HG02610 (cell line): ENCODE measurements at regions not wholly inside any gene's neighbourhood (a gene's known extent, or its start where the extent isn't known, plus 50 kb on each side); places are given as distances from the start of the nearest gene placed in this dataset.

Experiments used
- ATAC-seq: cut with Tn5 transposase; IDR thresholded peaks from one replicate; pipeline ENCODE4 v1.9.1; 2021; ENCODE audit warnings: mild to moderate bottlenecking, moderate library complexity; ENCODE audit not compliant: unreplicated experiment

DNA sequence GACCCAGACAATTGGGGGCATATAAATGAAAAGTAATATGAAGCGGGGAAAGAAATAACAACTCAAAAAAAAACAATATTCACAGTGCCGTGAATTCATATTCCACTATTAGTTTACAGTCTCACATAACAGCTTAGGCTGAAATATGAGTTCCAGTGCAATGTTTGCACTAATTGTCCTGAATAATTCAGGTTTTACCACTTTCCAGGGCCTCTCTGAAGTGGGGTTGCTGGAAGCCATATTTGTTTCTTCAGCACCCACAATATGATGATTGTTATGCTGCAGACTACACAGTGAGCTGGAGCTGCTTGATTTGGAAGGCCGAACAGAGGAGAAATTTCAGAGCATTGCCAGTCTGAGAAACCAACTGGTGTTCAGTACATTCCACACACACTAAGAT, 894.5 kb upstream of the ACVR2A start:
- ATAC-seq: no peak

DNA sequence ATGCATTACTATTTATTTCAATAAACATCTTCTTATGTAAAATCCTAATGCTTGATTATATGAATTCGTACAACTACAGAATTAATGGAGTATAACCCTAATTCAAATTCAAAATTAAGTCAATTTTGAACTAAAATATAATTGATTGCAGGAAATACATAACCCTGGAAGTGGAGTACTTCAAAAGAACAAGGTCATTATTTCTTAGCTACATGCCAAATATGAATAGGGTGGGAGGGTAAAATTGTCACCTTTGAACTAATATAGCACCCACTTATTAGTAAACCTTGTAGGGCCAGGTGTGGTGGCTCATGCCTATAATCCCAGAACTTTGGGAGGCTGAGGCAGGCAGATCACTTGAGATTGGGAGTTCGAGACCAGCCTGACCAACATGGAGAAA, 895.4 kb upstream of the ACVR2A start:
- ATAC-seq: no peak

DNA sequence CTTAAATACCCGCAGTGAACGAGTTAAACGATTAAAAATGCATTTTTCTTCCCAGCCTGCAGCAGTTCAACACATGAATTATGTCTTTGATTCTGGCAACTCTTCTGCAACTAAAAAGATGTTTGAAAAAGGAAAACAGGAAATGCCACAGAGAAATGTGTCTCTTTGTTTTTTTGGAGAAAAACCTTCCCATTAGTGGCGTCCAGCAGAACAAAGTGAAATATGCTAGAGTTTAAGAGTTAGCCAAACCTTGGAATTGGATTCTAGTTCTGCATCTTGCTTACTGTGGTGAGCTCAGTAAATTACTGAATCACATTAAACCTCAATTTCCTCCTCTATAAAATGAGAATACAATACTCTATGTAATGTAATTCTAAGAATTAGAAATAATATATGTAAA, 900.2 kb upstream of the ACVR2A start:
- ATAC-seq: no peak

DNA sequence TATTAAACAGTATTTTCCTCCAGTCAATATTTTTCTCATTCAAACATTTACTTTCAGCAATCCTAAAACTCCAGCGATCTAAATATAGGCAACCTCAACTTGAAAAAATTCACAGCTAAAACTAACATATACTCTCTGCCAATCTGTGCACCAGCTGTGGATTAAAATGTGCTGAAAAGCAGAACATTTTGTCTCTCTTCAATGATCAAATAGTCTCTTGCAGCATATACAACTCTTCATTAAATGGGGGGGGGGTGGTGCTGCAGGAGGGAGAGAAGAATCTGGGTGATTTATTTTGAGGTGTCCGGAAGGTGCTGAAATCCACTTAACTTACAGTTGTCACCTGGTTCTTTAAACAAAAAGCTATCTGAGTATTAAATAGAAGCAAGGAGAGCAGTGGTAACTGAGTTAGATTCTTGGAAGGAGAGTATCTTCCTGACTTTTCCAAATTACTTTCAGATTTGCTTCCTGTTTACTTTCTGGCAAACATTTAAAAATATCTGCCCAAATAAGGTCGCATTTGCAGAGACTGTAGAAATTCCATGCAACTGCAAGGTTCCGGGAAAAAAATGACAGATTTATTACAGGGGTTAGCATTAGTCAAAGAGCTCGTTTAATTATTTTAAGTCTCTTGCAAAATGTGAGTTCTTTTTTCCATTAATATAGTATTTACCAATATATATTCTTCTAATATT, 904.7 kb upstream of the ACVR2A start:
- ATAC-seq: no peak

DNA sequence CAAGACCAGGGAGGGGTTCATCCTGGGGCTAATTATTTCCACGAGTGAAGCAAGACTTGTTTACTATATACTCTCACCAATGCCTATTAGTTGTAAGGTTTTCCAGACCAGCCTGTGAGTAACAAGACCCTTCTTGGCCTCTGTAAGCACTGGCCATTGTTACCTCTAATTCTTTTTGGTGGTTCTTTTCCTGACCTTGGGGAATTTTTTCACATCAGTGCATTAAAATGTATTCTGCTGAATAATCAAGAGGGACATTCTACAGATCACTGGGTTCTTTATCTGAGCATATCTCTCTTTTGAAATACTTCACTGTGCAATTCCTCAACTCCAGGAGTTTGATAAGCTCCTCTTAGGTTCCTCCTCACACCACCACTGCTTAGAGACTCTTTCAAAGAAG, 909.9 kb upstream of the ACVR2A start:
- no peak for ATAC-seq

DNA sequence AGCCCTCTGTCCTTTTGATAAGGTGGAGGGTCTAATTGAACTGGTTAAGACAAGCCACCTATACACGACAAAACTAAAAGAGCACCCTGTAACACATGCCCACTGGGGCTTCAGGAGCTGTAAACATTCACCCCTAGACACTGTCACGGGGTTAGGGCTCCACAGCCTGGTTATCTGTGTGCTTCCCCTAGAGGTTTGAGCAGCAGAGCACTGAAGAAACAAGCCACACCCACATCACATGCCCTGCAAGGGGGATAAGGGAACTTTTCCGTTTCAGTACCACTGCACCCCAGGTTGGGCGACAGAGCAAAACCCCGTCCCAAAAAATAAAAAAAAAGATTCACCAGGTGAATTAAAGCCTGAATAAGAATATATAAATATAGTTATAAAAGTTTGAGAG, 913.7 kb upstream of the ACVR2A start:
- ATAC-seq: no peak

DNA sequence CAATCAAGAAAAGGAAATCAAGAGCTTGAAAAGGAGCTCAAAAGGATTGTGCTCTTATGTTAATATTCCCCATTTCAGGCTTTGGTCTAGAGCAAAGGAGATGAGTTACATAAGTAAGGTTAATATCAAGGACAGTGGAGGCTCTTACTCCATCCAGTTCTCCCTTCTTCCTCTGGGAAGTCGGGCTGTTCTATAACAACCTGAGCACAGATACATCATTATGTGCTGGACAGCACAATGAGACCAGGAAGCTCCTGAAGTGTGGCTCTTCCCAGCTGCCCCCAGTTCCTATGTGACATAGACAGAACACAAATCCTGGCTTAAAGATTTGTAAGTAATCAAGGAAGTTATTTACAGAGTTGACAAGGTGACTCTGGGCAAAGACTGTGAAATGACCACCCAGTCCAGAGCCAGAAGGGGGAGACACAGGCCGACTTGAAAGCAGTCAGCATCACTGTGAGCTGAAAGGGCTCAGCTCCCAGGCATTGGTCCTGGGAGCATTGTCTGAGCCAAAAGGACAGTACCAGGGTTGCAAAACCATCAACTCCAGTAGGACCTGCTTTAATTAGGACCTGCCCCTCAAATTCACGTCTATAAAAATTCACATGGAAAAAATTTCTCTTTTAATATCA, 917.6 kb upstream of the ACVR2A start:
- ATAC-seq: no peak

DNA sequence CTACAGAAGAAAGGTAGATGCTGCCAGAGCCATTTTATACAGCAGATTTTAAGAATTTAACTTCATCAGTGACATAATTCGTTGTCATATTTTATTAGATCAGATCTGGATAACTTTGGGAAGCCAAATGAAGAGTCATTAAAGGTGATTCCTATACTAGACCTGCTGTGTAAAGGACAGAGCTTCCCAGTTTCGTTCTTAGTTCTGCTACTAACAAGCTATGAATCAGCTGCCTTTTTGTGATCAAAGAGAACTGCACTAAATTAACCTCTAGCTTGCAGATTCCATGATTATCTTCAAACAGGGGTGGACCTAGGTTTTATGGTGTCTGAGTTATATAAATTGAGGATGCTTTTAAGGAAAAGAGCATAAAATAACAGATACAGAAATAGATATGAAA, 926.5 kb upstream of the ACVR2A start:
- ATAC-seq: no peak

DNA sequence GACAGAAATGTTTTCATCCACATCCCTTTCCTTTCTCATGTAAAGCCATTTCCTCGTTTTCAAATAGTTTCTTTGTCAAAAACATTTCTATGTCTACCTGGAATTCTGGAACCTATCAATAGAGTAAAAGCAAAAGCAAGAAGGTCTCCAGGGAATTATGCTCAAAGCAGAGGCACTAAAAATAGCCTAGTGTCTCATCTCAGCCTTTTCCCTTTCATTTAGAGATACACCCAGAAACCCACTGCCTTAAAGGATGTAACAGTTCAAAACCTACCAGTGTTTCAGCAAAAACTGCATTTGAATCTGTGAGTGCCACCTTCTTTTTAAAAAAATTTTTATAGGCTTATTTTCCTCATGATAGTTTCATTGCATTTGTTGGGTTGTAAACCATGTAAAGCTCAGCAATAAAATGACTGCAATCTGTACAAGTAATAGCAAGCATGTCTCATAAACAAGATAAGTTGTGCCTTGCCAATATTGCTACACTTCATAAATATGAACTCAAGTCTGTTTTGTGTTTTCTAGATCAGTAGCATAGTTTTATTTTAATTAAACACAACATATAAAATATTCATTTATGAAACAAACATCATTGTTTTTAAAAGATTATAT, 927.3 kb upstream of the ACVR2A start:
- ATAC-seq: no peak

DNA sequence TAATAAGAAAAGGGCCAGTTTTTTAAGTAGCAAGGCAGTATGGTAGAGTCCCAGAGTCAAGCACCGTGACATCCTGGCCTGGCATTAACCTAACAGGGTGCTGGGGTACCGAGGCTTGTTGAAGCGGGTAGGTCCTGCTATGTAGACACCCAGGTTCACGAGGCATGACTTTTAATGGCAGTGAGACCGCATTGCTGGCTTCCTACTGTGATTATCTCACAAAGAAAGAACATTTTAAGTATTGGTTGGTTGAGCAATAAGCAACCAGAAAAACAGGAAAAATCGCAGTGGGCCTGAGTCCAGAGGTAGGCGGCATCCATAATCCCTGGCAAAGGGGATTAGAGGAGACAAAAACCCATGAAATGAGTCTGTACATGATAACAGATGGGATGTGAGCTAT, 927.9 kb upstream of the ACVR2A start:
- ATAC-seq: no peak

DNA sequence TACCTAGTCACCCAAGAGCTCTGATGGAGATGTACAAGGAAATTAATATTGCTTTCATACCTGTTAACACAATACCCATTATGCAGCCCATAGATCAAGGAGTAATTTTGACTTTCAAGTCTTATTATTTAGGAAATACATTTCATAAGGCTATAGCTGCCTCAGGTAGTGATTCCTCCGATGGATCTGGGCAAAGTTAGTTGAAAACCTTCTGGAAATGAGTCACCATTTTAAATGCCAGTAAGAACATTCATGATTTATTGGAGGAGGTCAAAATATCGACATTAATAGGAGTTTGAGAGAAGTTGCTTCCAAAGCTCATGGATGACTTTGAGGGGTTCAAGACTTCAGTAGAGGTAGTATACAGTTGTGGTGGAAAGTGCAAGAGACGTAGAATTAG, 931.4 kb upstream of the ACVR2A start:
- ATAC-seq: no peak

DNA sequence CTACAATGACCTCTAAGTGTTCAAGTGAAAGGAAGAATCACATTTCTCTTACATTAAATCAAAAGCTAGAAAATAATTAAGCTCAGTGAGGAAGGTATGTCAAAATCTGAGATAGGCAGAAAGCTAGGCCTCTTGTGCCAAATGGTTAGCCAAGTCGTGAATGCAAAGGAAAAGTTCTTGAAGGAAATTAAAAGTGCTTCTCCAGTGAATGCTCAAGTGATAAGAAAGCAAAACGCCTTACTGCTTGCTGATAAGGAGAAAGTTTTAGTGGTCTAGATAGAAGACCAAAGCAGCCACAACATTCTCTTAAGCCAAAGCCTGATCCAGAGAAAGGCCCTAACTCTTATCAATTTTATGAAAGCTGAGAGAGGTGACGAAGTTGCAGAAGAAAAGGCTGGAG, 932.3 kb upstream of the ACVR2A start:
- ATAC-seq: no peak

DNA sequence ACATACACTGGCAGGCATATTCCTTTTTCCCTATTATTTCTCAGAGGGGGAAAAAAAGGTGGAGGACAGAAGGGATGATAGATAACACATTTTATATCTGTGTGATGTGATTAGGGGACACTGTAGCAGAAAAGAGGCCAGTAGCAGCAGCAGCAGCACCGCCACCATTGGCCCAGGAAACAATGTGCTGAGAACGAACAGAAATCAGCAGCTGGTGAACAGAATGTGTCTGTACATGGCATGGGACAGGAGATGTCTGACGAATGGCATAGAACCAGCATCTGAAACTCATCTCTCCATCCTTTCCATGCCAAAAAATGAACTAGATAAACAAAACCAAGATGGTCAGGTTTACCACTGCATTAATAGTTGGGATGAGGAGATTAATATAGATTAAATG, 936.1 kb upstream of the ACVR2A start:
- no peak for ATAC-seq

DNA sequence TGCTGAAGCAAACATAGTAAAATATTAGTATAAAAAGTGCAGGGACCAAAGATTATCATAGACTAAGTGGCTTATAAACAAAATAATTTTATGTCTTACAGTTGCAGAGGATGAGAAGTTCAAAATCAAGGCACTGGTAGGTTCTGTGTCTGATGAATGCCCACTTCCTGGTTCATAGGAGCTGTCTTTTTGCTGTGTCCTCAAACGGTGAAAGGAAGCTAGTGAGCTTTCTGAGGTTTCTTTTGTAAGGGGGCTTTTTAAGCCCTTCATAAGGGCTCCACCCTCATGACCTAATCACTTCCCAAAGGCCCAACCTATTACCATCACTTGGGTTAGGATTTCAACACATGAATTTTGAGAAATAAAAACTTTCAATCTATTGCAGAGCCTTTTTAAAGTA, 946.7 kb upstream of the ACVR2A start:
- ATAC-seq: no peak

DNA sequence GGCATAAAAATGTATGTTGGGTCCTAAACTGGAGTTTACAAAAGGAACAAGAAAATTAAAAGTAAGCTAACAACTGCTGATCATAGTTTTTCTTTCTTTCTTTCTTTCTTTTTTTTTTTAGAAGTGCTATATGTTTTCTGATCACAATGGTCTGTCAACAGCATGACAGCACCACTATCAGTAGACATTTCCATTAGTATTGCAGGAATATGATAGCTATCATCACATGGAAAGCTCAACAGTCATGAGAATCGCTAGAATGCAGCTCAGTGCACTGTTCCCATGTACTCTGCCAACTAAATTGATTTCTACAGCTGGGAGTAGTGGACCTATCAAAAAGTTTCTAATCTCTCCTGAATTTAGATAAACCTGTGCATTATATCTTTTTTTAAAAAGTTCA, 950.3 kb upstream of the ACVR2A start:
- no peak for ATAC-seq

DNA sequence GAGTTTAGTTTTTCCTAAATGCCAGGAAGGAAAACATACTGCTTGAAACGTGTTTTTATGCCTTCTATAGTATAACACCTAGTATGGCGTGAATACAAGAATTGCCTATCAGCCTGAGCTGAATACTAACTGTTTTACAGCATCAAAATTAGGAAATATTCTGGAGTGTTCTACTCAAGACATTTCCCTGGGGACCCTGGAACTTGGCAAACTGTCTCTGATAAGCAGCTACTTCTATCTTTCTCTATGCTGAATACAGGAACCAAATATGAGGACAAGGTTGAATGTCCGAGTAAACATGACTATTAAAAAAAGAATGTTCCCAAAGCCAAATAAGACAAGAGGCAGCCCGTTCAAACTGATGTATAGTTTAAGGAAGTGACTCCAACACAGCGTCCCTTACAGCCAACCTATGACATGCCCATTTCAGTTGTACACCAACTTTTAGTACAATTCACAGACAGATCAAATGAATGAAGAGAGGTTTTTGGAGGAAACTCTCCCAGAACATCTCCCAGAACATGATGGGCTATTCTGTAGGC, 951.3 kb upstream of the ACVR2A start:
- ATAC-seq: no peak

DNA sequence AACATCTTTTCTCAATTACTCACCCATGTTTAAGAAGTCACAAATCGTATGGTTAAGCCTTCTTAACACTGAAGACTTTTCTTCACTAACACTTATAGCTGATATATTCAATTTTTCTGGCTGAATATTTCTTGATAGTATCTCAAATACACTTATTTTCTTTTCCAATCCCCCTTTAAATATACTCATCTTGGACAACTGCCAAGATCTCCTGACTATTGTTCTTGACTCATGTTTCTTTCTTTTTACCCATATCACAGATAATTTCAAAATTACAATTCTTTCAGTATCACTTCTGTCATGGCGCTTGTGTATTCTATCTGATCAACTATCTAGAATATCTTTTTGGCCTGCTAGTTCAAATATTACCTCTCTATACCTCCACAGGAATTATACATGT, 954.3 kb upstream of the ACVR2A start:
- ATAC-seq: no peak

DNA sequence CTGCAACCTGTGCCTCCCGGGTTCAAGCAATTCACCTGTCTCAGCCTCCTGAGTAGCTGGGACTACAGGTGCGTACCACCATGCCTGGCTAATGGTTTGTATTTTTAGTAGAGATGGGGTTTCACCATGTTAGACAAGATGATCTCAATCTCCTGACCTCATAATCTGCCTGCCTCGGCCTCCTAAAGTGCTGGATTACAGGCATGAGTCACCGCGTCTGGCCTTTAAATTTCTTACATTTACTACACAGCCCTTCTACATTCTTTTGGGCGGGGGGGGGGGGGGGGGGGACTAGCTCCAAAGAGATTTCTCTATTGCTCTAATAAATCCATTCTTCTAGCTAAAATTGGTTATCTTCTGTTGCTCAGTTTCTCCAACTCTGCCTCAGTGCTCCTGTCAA, 964.9 kb upstream of the ACVR2A start:
- no peak for ATAC-seq

DNA sequence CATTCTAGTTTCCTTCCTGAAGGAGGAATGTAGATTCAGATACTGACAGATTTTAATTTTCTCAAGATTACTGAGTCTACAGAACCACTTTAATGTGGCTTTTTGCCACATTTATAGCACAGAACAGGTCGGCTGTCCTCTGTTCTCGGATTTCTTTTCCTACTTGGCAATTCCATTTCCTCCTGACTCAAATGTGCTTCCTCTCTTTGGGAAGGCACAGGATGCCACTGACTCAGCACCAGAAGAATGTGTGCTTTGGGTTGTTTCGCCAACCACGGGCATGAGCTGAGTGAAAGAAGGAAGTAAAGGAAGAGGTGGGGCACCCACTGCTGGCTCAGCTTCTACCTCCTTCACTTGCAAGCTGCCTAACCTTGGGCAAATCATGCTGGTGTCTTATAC, 970.6 kb upstream of the ACVR2A start:
- ATAC-seq: no peak

DNA sequence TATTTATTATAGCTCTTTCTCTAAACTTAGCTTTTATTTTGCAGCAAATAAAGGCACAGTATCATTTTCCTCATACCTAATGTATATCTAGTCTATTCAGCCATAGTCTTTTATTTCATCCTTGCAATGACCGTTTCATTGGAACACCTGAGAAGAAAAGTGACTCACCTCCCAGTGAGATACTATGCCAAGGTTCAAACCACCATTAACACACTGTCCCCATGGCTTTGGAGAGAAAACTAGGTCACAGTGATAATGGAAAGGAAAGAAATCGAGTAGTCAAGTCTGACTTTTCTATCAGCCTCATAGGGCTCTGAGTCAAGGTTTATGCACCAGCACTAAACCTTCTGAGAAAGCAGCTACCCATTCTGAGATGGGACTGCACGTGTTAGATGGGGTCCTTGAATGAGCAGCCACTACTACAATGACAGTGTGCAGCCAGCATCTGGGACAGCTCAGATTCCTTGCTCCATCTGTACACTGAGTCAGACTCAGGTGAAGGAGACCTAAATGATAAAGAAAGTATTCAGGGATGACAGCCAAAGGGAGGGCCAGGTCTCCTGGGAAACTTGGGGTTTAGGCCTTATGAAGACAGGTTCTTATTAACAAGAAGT, 971.1 kb upstream of the ACVR2A start:
- ATAC-seq: no peak

DNA sequence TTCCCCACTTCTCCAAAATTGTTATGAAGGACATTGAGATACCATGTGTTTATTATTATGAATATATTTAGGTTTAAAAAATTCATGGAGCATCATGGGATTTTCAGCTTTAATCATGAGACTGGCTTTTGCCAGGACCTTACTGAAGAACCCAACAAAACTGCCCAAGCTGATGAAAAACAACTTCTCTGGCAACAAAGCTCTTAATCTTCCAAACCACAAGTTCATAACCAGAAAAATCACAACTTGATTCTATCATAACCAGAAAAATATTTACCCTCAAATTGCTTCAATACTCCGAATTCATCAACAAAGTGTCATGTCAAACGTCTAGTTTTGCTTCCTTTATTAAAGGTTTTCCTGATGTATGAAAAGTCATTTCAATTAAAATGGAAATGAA, 971.8 kb upstream of the ACVR2A start:
- ATAC-seq: no peak

DNA sequence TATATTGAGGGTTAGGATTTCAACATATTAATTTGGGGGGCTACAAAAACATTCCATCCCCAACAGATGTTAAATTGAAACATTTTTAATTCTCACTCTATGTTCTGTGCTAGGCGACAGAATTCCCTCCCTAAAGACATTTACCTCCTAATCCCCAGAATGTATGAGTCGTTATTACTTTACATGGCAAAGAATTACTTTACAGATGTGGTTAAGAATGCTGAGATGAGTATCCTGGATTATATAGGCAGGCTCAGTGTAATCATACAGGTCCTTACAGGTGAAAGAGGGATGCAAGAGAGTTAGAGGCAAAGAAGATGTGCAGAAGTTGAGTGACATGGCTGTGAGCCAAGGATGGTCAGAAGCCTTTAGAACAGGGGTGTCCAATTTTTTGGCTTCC, 974.1 kb upstream of the ACVR2A start:
- no peak for ATAC-seq
